ENCODE measurements at regions not wholly inside any gene's neighbourhood (a gene's known extent, or its start where the extent isn't known, plus 50 kb on each side); places are given as distances from the start of the nearest gene placed in this dataset.

- ATAC-seq (no peak), DNase-seq (ENCODE audit: low spot score in 2 of 2) (no peak)
- H3K4me1 Mint-ChIP-seq: no peaks in the 10 kb centered on the region
- peaks cover 26% of the 10 kb centered on the region for H3K9me3 Mint-ChIP-seq
- H3K36me3 Mint-ChIP-seq: no peaks in the 10 kb centered on the region
- no peak overlapping the region for H3K4me3 Mint-ChIP-seq
- no peak overlapping the region for H3K27ac Mint-ChIP-seq
Observed at GRCh38 chr4:156623376-156623775, 348.2 kb downstream of the PDGFC start.

- ATAC-seq (no peak), DNase-seq (ENCODE audit: low spot score in 2 of 2) (no peak)
- H3K27ac Mint-ChIP-seq: no peak overlapping the region
- H3K4me1 Mint-ChIP-seq: no peaks in the 10 kb centered on the region
- H3K4me3 Mint-ChIP-seq: no peak overlapping the region
- no peaks in the 10 kb centered on the region for H3K36me3 Mint-ChIP-seq
- peaks cover 23% of the 10 kb centered on the region for H3K9me3 Mint-ChIP-seq
Observed at GRCh38 chr4:156620786-156621185, 350.8 kb downstream of the PDGFC start.

DNA sequence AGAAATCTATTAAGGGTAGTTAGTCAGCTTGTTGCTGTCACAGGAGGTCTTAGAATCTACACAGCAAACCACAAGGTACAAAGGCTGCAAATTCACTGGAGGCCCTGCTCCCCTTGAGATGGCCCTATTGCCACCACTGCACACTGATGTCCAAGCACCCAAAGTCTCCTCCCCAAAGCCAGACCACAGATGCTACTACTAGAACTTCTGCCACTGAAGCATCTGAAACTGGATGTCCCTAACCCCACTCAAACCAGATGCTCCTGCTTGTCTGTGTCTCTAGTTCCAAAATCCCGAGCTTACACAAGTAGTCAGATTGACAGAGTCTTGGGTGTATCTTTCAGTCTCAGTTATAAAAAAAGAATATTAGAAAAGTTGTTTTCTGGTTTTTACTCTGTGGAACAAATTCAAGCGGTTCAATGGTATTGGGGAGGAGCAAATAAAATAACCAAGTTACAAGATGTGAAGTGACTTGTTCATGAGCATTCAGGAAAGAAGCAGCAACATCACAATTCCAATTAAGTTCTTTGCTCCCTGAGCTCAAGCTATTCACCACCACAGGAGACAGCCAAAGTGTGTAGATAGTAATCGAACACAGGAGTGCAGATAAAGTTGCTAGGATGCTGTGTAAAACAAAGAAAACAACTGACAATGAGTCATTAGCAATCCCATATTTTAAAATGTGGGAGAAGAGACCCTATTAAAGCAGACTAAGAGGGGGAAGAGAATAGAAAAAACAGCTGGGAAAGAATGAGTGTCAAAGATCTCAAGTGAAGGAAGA is 352.3 kb downstream of the PDGFC start:
- Mint-ChIP-seq H3K36me3 (no peaks in the 10 kb centered on the region), H3K27ac (no peak overlapping the region), H3K4me3 (no peak overlapping the region), H3K4me1 (no peaks in the 10 kb centered on the region), H3K9me3 (peaks cover 17% of the 10 kb centered on the region)
- ATAC-seq: no peak
- DNase-seq (ENCODE audit: low spot score in 2 of 2): no peak

DNA sequence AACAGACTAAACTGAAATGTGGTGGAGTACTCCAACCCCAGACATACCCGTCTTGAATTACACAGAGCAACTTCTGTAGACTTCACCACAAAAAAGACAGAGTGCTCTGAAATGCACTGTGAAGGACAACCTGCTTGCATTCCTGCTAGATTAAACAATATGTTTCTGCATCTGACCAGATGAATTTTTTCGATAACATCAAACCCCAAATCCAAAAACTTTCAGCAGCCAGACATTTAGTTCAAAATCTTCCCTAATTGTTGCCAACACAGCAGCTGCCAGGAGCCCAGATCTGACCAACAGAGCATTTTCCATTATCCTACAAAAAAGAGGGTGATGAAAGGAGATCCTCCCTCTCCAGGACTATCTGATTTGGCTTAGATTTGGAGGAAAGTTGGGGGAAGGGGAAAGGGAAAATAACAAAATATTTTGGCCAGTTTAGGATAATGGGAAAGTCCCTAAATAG is 356.5 kb downstream of the PDGFC start:
- H3K27ac Mint-ChIP-seq: no peak overlapping the region
- DNase-seq (ENCODE audit: low spot score in 2 of 2) (no peak), ATAC-seq (no peak)
- H3K4me1 Mint-ChIP-seq: no peaks in the 10 kb centered on the region
- no peaks in the 10 kb centered on the region for H3K36me3 Mint-ChIP-seq
- peaks cover 15% of the 10 kb centered on the region for H3K9me3 Mint-ChIP-seq
- no peak overlapping the region for H3K4me3 Mint-ChIP-seq

DNA sequence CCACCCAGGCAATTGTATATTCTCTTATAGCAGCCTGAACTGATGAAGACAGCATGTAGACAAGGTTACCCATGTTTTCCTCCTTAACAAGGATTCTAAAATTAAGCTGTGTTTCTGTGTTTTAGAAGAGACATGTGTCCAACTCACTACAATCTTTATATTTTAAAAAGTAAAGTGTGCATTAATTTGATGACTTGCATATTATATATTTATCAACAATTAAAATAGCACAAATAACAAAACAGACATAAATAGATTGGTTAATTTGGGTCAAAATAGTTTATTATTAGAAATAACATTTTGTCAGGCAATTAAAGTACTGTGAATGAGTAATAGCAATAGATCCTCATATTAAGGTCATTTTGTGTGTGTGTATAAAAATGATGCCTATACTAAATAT is 357.1 kb downstream of the PDGFC start:
- Mint-ChIP-seq H3K36me3 (no peaks in the 10 kb centered on the region), H3K27ac (no peak overlapping the region), H3K9me3 (peaks cover 16% of the 10 kb centered on the region), H3K4me3 (no peak overlapping the region), H3K4me1 (no peaks in the 10 kb centered on the region)
- ATAC-seq: no peak
- no peak for DNase-seq (ENCODE audit: low spot score in 2 of 2)

- H3K27ac Mint-ChIP-seq: no peak overlapping the region
- no peak for DNase-seq (ENCODE audit: low spot score in 2 of 2)
- no peaks in the 10 kb centered on the region for H3K4me1 Mint-ChIP-seq
- no peak overlapping the region for H3K4me3 Mint-ChIP-seq
- no peaks in the 10 kb centered on the region for H3K36me3 Mint-ChIP-seq
- ATAC-seq: no peak
- peaks cover 17% of the 10 kb centered on the region for H3K9me3 Mint-ChIP-seq
Observed at GRCh38 chr4:156609421-156609820, 362.2 kb downstream of the PDGFC start.

GRCh38 chr4:156608651-156609050 is 362.9 kb downstream of the PDGFC start:
- Mint-ChIP-seq H3K36me3 (no peaks in the 10 kb centered on the region), H3K9me3 (peaks cover 20% of the 10 kb centered on the region), H3K4me3 (no peak overlapping the region), H3K4me1 (no peaks in the 10 kb centered on the region), H3K27ac (no peak overlapping the region)
- DNase-seq (ENCODE audit: low spot score in 2 of 2) (no peak), ATAC-seq (no peak)

DNA sequence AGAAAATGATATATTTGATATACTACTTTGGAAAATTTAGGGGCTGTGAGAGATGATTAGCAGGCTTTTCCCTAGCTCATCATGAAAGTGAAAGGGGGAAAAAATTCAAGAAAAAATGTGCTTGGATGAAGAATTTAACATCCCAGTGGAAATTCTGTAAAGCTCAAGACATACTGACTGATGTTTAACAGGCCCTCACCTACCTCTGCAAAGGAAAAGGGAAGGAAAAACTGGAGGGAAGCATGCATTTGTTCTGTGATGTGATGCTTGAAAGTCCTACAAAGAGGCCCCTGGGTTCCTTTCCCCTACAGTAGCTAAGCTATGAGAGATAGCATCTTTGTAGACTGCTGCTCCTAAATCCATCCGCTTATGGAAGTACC is 364.1 kb downstream of the PDGFC start:
- no peaks in the 10 kb centered on the region for H3K36me3 Mint-ChIP-seq
- no peaks in the 10 kb centered on the region for H3K4me1 Mint-ChIP-seq
- no peak for DNase-seq (ENCODE audit: low spot score in 2 of 2)
- no peak for ATAC-seq
- H3K27ac Mint-ChIP-seq: no peak overlapping the region
- no peak overlapping the region for H3K4me3 Mint-ChIP-seq
- H3K9me3 Mint-ChIP-seq: peaks cover 23% of the 10 kb centered on the region

DNA sequence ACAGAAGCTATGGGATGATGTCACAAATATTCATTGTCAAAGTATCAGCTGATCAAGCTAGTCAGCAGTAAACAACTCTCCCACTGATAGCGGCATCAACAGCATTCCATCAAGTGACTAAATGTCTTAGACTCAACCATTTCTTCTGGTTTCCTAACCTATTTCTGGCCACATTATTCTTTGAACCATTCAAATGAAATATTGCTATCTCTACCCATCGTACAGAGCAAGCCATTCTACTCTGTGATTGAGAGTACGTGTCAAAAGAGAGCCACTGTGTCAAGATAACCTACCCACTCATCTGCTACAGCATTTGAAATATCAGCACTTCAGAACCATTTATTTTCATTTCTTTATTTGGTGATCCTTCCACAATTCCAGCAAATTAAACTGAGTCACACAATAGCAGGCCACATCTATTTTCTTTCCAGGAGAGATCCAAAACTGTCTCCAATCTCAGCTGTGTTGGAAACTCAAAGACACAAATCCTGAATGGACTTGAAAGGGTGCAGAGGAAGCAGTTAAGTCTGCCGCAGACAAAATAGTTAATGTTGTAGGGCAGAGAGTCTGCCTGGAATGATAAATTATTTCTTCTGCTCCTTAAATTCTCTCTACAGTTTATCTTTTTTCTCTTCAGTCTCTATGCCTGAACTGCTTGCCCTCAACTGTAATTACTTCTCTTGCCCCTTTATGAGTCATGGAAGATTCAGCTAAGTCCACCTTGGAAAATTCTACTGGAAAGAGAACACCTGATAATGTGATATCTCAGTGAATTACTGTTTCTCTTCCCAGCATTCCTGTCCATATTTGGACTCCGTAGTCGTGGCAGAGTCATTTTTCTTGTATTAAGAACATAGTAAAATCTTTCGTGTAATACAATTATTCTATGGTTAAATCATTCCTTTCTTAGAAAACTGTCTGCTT is 364.8 kb downstream of the PDGFC start:
- no peak for ATAC-seq
- H3K4me3 Mint-ChIP-seq: no peak overlapping the region
- H3K4me1 Mint-ChIP-seq: no peaks in the 10 kb centered on the region
- DNase-seq (ENCODE audit: low spot score in 2 of 2): no peak
- no peaks in the 10 kb centered on the region for H3K36me3 Mint-ChIP-seq
- peaks cover 20% of the 10 kb centered on the region for H3K9me3 Mint-ChIP-seq
- H3K27ac Mint-ChIP-seq: no peak overlapping the region

- no peak for ATAC-seq
- Mint-ChIP-seq H3K4me1 (no peaks in the 10 kb centered on the region), H3K4me3 (no peak overlapping the region), H3K27ac (no peak overlapping the region), H3K9me3 (peaks cover 21% of the 10 kb centered on the region), H3K36me3 (no peaks in the 10 kb centered on the region)
- DNase-seq (ENCODE audit: low spot score in 2 of 2): no peak
Observed at GRCh38 chr4:156598138-156598681, 373.4 kb downstream of the PDGFC start.

DNA sequence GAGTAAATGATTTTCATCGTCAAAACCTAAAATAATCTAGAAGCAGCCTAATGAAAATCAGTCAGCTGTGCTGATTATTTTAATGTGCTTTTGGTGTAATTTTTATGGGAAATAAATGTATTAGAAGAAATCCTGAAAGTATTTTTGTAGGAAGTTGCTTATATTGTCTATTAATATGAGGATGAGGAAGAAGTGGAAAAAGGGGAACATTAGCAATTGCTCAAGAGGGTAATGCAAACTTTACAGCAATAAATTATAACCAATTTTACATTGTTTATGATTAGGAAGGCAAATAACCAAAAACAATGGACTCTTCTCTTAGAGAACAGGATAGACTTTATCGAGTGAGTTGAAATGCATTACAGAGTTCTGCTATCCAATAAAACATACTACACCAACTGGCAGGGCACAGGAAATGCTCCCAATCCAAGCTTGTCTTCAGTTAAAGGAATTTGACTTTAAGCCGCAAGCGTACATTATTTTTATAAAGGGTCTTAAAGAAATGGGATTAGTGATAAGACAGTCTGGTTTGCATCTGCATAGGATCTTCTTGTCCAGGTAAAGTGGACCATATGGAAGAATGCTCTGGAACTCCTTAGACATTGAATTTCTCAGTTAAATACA is 374.8 kb downstream of the PDGFC start:
- H3K4me1 Mint-ChIP-seq: no peaks in the 10 kb centered on the region

GRCh38 chr4:156596026-156596425 is 375.6 kb downstream of the PDGFC start:
- peaks cover 9% of the 10 kb centered on the region for H3K9me3 Mint-ChIP-seq
- no peak overlapping the region for H3K27ac Mint-ChIP-seq
- ATAC-seq (no peak), DNase-seq (ENCODE audit: low spot score in 2 of 2) (no peak)
- no peaks in the 10 kb centered on the region for H3K4me1 Mint-ChIP-seq
- H3K36me3 Mint-ChIP-seq: no peaks in the 10 kb centered on the region
- no peak overlapping the region for H3K4me3 Mint-ChIP-seq

More for the DNA sequence above, 374.8 kb downstream of the PDGFC start:
- Mint-ChIP-seq H3K9me3 (peaks cover 17% of the 10 kb centered on the region), H3K36me3 (no peaks in the 10 kb centered on the region), H3K27ac (no peak overlapping the region), H3K4me3 (no peak overlapping the region)
- ATAC-seq (no peak), DNase-seq (ENCODE audit: low spot score in 2 of 2) (no peak)

DNA sequence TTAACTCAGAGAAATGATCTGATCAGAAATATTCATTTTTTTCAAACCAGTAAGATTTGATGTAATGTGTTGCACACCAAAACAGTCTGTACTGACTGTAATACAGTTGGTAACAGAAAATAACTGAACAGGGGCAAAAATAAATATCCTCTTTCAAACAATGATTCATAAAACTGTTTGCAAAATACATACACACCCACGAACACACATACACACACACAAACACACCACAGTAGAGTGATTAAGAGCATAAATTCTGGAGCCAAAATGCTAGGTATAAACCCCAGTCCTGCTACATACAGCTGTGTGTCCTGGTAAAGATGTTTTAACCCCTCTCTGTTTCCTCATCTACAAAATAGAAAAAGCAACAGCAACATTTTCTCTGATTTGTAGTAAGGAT is 376.6 kb downstream of the PDGFC start:
- no peaks in the 10 kb centered on the region for H3K4me1 Mint-ChIP-seq
- peaks cover 3% of the 10 kb centered on the region for H3K9me3 Mint-ChIP-seq
- no peak for ATAC-seq
- no peaks in the 10 kb centered on the region for H3K36me3 Mint-ChIP-seq
- no peak overlapping the region for H3K4me3 Mint-ChIP-seq
- H3K27ac Mint-ChIP-seq: no peak overlapping the region
- no peak for DNase-seq (ENCODE audit: low spot score in 2 of 2)

- H3K36me3 Mint-ChIP-seq: no peaks in the 10 kb centered on the region
- no peaks in the 10 kb centered on the region for H3K4me1 Mint-ChIP-seq
- no peak overlapping the region for H3K4me3 Mint-ChIP-seq
- peaks cover 2% of the 10 kb centered on the region for H3K9me3 Mint-ChIP-seq
- H3K27ac Mint-ChIP-seq: no peak overlapping the region
- DNase-seq (ENCODE audit: low spot score in 2 of 2) (no peak), ATAC-seq (no peak)
Observed at GRCh38 chr4:156594624-156595023, 377.0 kb downstream of the PDGFC start.

DNA sequence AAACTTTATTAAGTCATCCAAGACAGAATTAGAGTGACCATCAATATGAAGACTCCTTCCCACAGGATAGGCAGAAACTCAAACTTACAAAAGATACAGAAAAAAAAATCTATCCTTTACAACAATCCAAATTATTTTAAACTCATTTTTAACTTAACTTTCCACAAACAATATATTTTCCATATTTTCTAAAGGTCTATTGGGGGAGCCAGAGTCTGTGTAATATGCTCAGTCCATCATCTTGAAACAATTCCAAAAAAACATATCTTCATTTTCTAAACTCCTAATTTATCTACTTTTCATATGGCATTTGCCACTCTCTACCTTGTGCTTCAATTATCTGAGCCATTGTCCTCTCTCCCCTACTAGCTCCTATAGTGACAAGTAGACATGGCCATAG is 378.1 kb downstream of the PDGFC start:
- Mint-ChIP-seq H3K9me3 (peaks cover 7% of the 10 kb centered on the region), H3K4me1 (no peaks in the 10 kb centered on the region), H3K4me3 (no peak overlapping the region), H3K36me3 (no peaks in the 10 kb centered on the region), H3K27ac (no peak overlapping the region)
- DNase-seq (ENCODE audit: low spot score in 2 of 2) (no peak), ATAC-seq (no peak)
